SU-DHL-6 (cell line): ENCODE measurements at regions not wholly inside any gene's neighbourhood (a gene's known extent, or its start where the extent isn't known, plus 50 kb on each side); places are given as distances from the start of the nearest gene placed in this dataset.

Experiments used
- H2AFZ ChIP-seq: fragments of 200-600 bp; sonication (generic); 2 replicates; pipeline ENCODE4 v1.6.1; 2014; ENCODE audit warnings: low read depth, mild to moderate bottlenecking, moderate library complexity, mixed read lengths, antibody characterized with exemption, low read length; ENCODE audit not compliant: severe bottlenecking
- H3F3A ChIP-seq: fragments of 200-600 bp; shearing (Covaris generic); 2 replicates; pipeline ENCODE4 v1.6.0; 2016; ENCODE audit warnings: antibody characterized with exemption, mild to moderate bottlenecking; ENCODE audit not compliant: insufficient read depth
- H3K27ac ChIP-seq: fragments of 200-600 bp; sonication (generic); 2 replicates; pipeline ENCODE4 v1.5.1; 2016; ENCODE audit warnings: low read depth, mild to moderate bottlenecking, low read length, moderate library complexity, mixed read lengths
- H3K27me3 ChIP-seq: fragments of 200-600 bp; sonication (generic), shearing (Covaris generic); 2 replicates; pipeline ENCODE4 v1.6.0; 2014; ENCODE audit warnings: mild to moderate bottlenecking, low read length
- H3K36me3 ChIP-seq: fragments of 200-600 bp; sonication (generic); 2 replicates; pipeline ENCODE4 v1.6.1; 2014; ENCODE audit warnings: mild to moderate bottlenecking, low read length, mixed read lengths
- H3K4me2 ChIP-seq: fragments of 300-600, 200-600 bp; shearing (Covaris generic), sonication (generic); 2 replicates; pipeline ENCODE4 v1.6.0; 2014; ENCODE audit warnings: low read length, low read depth, mild to moderate bottlenecking; ENCODE audit not compliant: poor library complexity, severe bottlenecking
- H3K4me3 ChIP-seq: fragments of 200-600 bp; sonication (generic); 2 replicates; pipeline ENCODE4 v1.5.1; 2014; ENCODE audit warnings: antibody characterized with exemption, low read length, mild to moderate bottlenecking, mixed read lengths; ENCODE audit not compliant: insufficient read depth, poor library complexity, severe bottlenecking
- H3K79me2 ChIP-seq: fragments of 200-600 bp; sonication (generic); 2 replicates; pipeline ENCODE4 v1.6.1; 2014; ENCODE audit warnings: mild to moderate bottlenecking, low read length, moderate library complexity; ENCODE audit not compliant: insufficient read depth
- H3K9ac ChIP-seq: fragments of 200-600 bp; sonication (generic); 2 replicates; pipeline ENCODE4 v1.7.0; 2014; ENCODE audit warnings: mild to moderate bottlenecking, low read length
- H3K9me2 ChIP-seq: fragments of 200-600 bp; sonication (generic); replicated peaks from 2 replicates; pipeline ENCODE4 v1.6.1; 2014; ENCODE audit warnings: low read length; ENCODE audit not compliant: insufficient read depth
- H3K9me3 ChIP-seq: fragments of 200-600 bp; sonication (generic); 2 replicates; pipeline ENCODE4 v1.6.1; 2014; ENCODE audit warnings: low read length, mixed read lengths; ENCODE audit not compliant: insufficient read depth
- H4K20me1 ChIP-seq: fragments of 200-600 bp; sonication (generic); 2 replicates; pipeline ENCODE4 v1.6.1; 2014; ENCODE audit warnings: low read depth, mild to moderate bottlenecking, antibody characterized with exemption, low read length, moderate library complexity, mixed read lengths
- EZH2phosphoT487 ChIP-seq: fragments of 200-600 bp; sonication (generic), shearing (Covaris generic); conservative IDR thresholded peaks from 2 replicates; pipeline ENCODE4 v1.6.1; 2018; ENCODE audit warnings: mild to moderate bottlenecking, antibody characterized with exemption, low read length, moderate library complexity, mixed read lengths
- TF ChIP-seq, protein P1 (sequence below): fragments of 200-600 bp; sonication (generic); IDR thresholded peaks from one replicate; pipeline ENCODE4 v1.5.1; 2017; ENCODE audit warnings: antibody characterized with exemption, mild to moderate bottlenecking, low read length, moderate library complexity; ENCODE audit not compliant: insufficient read depth, poor library complexity, severe bottlenecking

GRCh38 chr18:27838225-27838624 is 338.7 kb downstream of the CDH2 start:
- Histone ChIP-seq H4K20me1 (no peaks in the 10 kb centered on the region), H3K4me3 (no peak overlapping the region), H3K9me3 (no peaks in the 10 kb centered on the region), H3K9ac (no peak overlapping the region), H3K9me2 (no peaks in the 10 kb centered on the region), H2AFZ (no peak overlapping the region), H3K27me3 (no peaks in the 10 kb centered on the region), H3K36me3 (no peaks in the 10 kb centered on the region), H3K4me2 (no peak overlapping the region), H3K27ac (no peak overlapping the region), H3F3A (no peaks in the 10 kb centered on the region), H3K79me2 (no peaks in the 10 kb centered on the region)
- TF ChIP-seq, protein P1, sequence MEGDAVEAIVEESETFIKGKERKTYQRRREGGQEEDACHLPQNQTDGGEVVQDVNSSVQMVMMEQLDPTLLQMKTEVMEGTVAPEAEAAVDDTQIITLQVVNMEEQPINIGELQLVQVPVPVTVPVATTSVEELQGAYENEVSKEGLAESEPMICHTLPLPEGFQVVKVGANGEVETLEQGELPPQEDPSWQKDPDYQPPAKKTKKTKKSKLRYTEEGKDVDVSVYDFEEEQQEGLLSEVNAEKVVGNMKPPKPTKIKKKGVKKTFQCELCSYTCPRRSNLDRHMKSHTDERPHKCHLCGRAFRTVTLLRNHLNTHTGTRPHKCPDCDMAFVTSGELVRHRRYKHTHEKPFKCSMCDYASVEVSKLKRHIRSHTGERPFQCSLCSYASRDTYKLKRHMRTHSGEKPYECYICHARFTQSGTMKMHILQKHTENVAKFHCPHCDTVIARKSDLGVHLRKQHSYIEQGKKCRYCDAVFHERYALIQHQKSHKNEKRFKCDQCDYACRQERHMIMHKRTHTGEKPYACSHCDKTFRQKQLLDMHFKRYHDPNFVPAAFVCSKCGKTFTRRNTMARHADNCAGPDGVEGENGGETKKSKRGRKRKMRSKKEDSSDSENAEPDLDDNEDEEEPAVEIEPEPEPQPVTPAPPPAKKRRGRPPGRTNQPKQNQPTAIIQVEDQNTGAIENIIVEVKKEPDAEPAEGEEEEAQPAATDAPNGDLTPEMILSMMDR = no peak
- TF ChIP-seq EZH2phosphoT487 = no peak

GRCh38 chr18:27826101-27826500 is 350.8 kb downstream of the CDH2 start:
- Histone ChIP-seq H3K27me3 (no peaks in the 10 kb centered on the region), H3K9ac (no peak overlapping the region), H3F3A (no peaks in the 10 kb centered on the region), H3K9me3 (no peaks in the 10 kb centered on the region), H3K4me3 (no peak overlapping the region), H4K20me1 (no peaks in the 10 kb centered on the region), H3K36me3 (no peaks in the 10 kb centered on the region), H3K27ac (no peak overlapping the region), H3K79me2 (no peaks in the 10 kb centered on the region), H3K9me2 (no peaks in the 10 kb centered on the region), H2AFZ (no peak overlapping the region), H3K4me2 (no peak overlapping the region)
- TF ChIP-seq EZH2phosphoT487 = no peak
- TF ChIP-seq, protein P1 = no peak

DNA sequence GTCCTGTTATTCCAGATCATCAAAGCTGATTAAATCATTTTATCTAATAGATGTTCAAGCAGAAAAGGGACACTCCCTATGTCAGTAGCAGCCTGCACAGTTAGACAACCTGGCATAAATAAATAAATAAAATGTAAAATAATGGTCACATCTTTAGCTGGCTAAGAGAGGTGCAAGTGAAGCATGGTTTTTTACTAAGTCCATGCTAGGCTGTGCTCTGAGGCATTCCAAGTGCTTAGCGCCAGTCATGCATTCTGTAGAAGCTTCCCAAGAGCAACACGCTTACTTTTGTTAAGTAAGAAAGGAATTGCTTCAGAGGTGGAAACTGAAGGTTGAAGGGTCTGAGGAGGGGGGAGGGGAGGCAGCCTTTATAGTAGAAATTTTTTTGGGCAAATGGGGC is 351.2 kb downstream of the CDH2 start:
- no peaks in the 10 kb centered on the region for H3K79me2 ChIP-seq
- no peaks in the 10 kb centered on the region for H3F3A ChIP-seq
- H3K4me2 ChIP-seq = no peak overlapping the region
- H3K36me3 ChIP-seq = no peaks in the 10 kb centered on the region
- no peaks in the 10 kb centered on the region for H3K9me3 ChIP-seq
- H3K9me2 ChIP-seq = no peaks in the 10 kb centered on the region
- H4K20me1 ChIP-seq = no peaks in the 10 kb centered on the region
- no peak overlapping the region for H3K27ac ChIP-seq
- no peaks in the 10 kb centered on the region for H3K27me3 ChIP-seq
- H2AFZ ChIP-seq = no peak overlapping the region
- no peak overlapping the region for H3K9ac ChIP-seq
- no peak for TF ChIP-seq EZH2phosphoT487
- no peak overlapping the region for H3K4me3 ChIP-seq

- H3K27me3 ChIP-seq = no peaks in the 10 kb centered on the region
- no peak overlapping the region for H3K9ac ChIP-seq
- H3K79me2 ChIP-seq = no peaks in the 10 kb centered on the region
- H3K4me3 ChIP-seq = no peak overlapping the region
- no peaks in the 10 kb centered on the region for H3K36me3 ChIP-seq
- no peaks in the 10 kb centered on the region for H3F3A ChIP-seq
- no peak overlapping the region for H3K27ac ChIP-seq
- TF ChIP-seq, protein P1 = no peak
- no peak for TF ChIP-seq EZH2phosphoT487
- H3K9me2 ChIP-seq = no peaks in the 10 kb centered on the region
- no peaks in the 10 kb centered on the region for H3K9me3 ChIP-seq
- H4K20me1 ChIP-seq = no peaks in the 10 kb centered on the region
- H2AFZ ChIP-seq = no peak overlapping the region
- H3K4me2 ChIP-seq = no peak overlapping the region
Observed at GRCh38 chr18:27824841-27825681, 351.9 kb downstream of the CDH2 start.
